Natural killer cell (primary cell): ENCODE measurements at regions not wholly inside any gene's neighbourhood (a gene's known extent, or its start where the extent isn't known, plus 50 kb on each side); places are given as distances from the start of the nearest gene placed in this dataset.

Experiments used
- ATAC-seq, 3 donors: fragments of 150-1000 bp in 2 of 3; fragments of 200-7000 bp in 1 of 3; cut with Tn5 transposase; 1 replicate in 1 of 3; 2 replicates in 2 of 3; pipeline ENCODE4 v1.10.0; 2021; ENCODE audit warnings: mild to moderate bottlenecking in 2 of 3, moderate library complexity in 2 of 3
- DNase-seq, 2 donors: peaks; one replicate each; pipeline versions ENCODE4 v3.0.0 to v3.0.0-alpha.2; 2013 to 2021; ENCODE audit warnings: mixed read lengths in 1 of 2
- H3K27ac ChIP-seq: one replicate; pipeline ENCODE4 v1.5.1; 2013; ENCODE audit warnings: mild to moderate bottlenecking, low read length
- H3K27me3 ChIP-seq: one replicate; pipeline ENCODE4 v1.6.1; 2013; ENCODE audit warnings: low read length; ENCODE audit not compliant: control insufficient read depth, insufficient read depth
- H3K36me3 ChIP-seq: one replicate; pipeline ENCODE4 v1.6.1; 2013; ENCODE audit warnings: low read length; ENCODE audit not compliant: control insufficient read depth, insufficient read depth
- H3K4me1 ChIP-seq: one replicate; pipeline ENCODE4 v1.6.1; 2013; ENCODE audit warnings: low read length; ENCODE audit not compliant: control insufficient read depth, insufficient read depth
- H3K4me3 ChIP-seq: one replicate; pipeline ENCODE4 v1.5.1; 2013; ENCODE audit warnings: low read length
- H3K9me3 ChIP-seq: one replicate; pipeline ENCODE4 v1.6.1; 2013; ENCODE audit warnings: low read length; ENCODE audit not compliant: control insufficient read depth, insufficient read depth
- H3K27ac Mint-ChIP-seq, 2 donors: one replicate each; pipeline ENCODE4 v1.8.0; 2022; ENCODE audit warnings: mild to moderate bottlenecking in 2 of 2, mixed read lengths in 2 of 2, moderate library complexity in 1 of 2
- H3K27me3 Mint-ChIP-seq, 2 donors: one replicate each; pipeline ENCODE4 v1.8.0; 2022; ENCODE audit warnings: low read depth in 2 of 2, mixed read lengths in 2 of 2
- H3K36me3 Mint-ChIP-seq: one replicate; pipeline ENCODE4 v1.8.0; 2022; ENCODE audit warnings: mixed read lengths
- H3K4me1 Mint-ChIP-seq, 2 donors: one replicate each; pipeline ENCODE4 v1.8.0; 2022; ENCODE audit warnings: mixed read lengths in 2 of 2
- H3K4me3 Mint-ChIP-seq: one replicate; pipeline ENCODE4 v1.8.0; 2022; ENCODE audit warnings: mild to moderate bottlenecking, moderate library complexity, mixed read lengths
- H3K9me3 Mint-ChIP-seq, 2 donors: one replicate each; pipeline ENCODE4 v1.8.0; 2022; ENCODE audit warnings: mixed read lengths in 2 of 2
- WGBS: methylation state at CpG from one replicate; pipeline ENCODE4 v1.1.7; 2013; ENCODE audit warnings: missing lambda C conversion rate; ENCODE audit not compliant: insufficient coverage; 5-methylcytosine and 5-hydroxymethylcytosine counted together
- intact Hi-C: fragments of 100-400 bp; cut with micrococcal nuclease; formaldehyde crosslinking; loops from one replicate; pipeline ENCODE4 v1.14.2; 2022
- TF ChIP-seq, protein P1 (sequence below): fragments of 200-600 bp; IDR thresholded peaks from one replicate; pipeline ENCODE4 v1.8.0; 2022; ENCODE audit warnings: antibody characterized with exemption

DNA sequence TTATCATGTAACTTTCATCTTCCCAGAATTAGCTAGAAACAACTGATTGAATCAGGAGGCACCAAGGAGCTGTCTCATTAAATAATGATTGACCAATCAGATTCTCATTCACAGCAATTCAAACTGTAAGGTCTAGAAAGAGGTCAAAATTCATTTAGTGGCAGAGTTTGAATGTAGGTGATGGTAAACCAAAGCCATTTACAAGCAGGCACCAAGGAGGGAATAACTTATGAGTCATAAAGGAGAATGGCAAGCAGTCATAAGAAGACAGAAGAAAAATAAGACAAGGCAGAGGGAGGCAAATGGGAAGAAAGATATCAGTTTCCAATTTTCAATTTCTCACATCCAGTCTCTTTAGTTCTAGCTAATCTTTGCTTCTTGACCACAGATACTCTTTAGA, 52.9 kb upstream of the DEFB112 start:
- DNase-seq, result no peak
- no peak overlapping the region for H3K4me3 Mint-ChIP-seq
- no peaks in the 10 kb centered on the region for H3K4me1 Mint-ChIP-seq
- H3K9me3 Mint-ChIP-seq, result peaks cover 14 to 15% of the 10 kb centered on the region in 2 donors
- no peaks in the 10 kb centered on the region for H3K9me3 ChIP-seq
- H3K27me3 Mint-ChIP-seq, result no peaks in the 10 kb centered on the region
- no peaks in the 10 kb centered on the region for H3K27me3 ChIP-seq
- H3K27ac Mint-ChIP-seq, result no peak overlapping the region
- H3K4me3 ChIP-seq, result no peak overlapping the region
- ATAC-seq, result no peak
- intact Hi-C loops, result no loop called here
- no peaks in the 10 kb centered on the region for H3K36me3 ChIP-seq
- no peak overlapping the region for H3K27ac ChIP-seq
- no peaks in the 10 kb centered on the region for H3K4me1 ChIP-seq
- TF ChIP-seq, protein P1, sequence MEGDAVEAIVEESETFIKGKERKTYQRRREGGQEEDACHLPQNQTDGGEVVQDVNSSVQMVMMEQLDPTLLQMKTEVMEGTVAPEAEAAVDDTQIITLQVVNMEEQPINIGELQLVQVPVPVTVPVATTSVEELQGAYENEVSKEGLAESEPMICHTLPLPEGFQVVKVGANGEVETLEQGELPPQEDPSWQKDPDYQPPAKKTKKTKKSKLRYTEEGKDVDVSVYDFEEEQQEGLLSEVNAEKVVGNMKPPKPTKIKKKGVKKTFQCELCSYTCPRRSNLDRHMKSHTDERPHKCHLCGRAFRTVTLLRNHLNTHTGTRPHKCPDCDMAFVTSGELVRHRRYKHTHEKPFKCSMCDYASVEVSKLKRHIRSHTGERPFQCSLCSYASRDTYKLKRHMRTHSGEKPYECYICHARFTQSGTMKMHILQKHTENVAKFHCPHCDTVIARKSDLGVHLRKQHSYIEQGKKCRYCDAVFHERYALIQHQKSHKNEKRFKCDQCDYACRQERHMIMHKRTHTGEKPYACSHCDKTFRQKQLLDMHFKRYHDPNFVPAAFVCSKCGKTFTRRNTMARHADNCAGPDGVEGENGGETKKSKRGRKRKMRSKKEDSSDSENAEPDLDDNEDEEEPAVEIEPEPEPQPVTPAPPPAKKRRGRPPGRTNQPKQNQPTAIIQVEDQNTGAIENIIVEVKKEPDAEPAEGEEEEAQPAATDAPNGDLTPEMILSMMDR, result no peak
- H3K36me3 Mint-ChIP-seq, result peaks cover 7% of the 10 kb centered on the region

DNA sequence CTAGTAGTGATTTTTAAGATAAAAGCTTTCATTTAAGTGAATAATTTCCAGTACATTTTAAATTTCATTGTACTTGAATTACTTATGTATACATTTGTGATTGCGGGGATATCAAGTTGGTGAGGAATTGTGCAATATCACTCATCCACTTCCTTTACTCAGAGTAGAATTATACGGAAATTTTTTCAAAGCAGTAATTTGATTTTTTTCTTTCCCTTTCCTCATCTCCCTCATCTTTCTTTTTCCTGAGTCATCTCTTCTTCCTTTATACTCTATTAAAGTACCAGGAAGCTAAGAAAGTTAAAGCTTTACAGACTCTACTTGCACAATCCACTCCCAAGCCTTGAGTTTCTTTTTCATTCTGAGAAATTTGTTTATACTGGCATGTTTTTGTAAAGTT, 60.9 kb upstream of the DEFB112 start:
- TF ChIP-seq, protein P1, result no peak
- H3K4me3 Mint-ChIP-seq, result no peak overlapping the region
- no peaks in the 10 kb centered on the region for H3K36me3 Mint-ChIP-seq
- DNase-seq (no peak), ATAC-seq (no peak)
- no peak overlapping the region for H3K4me3 ChIP-seq
- peaks cover 9 to 14% of the 10 kb centered on the region in 2 donors for H3K9me3 Mint-ChIP-seq
- H3K27ac ChIP-seq, result no peak overlapping the region
- 83% methylated on average over 1 of the region's 2 CpGs for WGBS
- no peaks in the 10 kb centered on the region for H3K4me1 Mint-ChIP-seq
- no peaks in the 10 kb centered on the region for H3K9me3 ChIP-seq
- H3K36me3 ChIP-seq, result no peaks in the 10 kb centered on the region
- H3K27ac Mint-ChIP-seq, result no peak overlapping the region
- no peaks in the 10 kb centered on the region for H3K27me3 Mint-ChIP-seq
- H3K27me3 ChIP-seq, result no peaks in the 10 kb centered on the region
- H3K4me1 ChIP-seq, result no peaks in the 10 kb centered on the region
- intact Hi-C loops, result no loop called here

DNA sequence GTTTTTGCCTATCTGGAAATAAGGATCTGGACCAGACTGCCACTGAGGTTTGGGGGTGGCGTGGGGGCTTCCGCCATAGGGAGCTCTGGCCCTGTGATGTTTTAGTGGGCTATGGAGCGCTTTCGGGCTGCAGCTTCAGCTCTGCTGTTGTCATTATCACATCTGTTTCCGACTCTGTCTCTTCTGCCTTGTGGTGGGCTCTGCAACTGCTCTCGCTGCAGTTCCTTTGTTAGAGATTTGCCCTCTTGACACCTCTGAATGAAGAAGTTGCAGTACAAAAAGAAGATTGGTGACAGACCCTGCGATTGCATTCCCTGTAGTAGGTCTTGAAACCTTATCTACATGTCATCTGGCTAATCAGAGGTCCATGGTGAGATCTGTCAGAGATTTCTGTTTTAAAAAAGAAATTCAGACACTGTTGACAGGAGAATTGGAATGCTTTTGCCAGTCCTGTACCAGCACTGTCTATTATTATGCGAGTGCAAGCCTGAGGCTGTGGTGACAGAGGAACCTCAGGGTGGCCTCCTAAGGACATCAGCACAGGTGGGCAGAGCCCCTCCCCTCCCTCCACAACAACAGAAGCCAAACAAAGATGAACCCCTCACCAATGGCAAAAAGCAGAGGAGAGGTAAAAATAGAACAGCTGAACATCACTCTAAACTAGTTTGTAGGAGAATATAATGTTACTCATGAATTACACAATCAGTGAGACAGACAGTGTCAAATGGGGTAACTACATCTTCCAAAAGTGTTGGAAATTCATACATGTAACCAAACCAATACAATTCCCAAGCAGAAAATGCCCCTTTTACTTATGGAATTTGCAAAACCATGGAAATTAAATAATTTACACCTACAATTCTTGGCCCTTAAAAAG, 63.5 kb upstream of the DEFB112 start:
- no peaks in the 10 kb centered on the region for H3K27me3 Mint-ChIP-seq
- H3K4me3 ChIP-seq, result no peak overlapping the region
- H3K4me1 Mint-ChIP-seq, result no peaks in the 10 kb centered on the region
- no peak overlapping the region for H3K27ac ChIP-seq
- WGBS, result 64% methylated on average over 8 of the region's 8 CpGs
- peaks cover 8 to 9% of the 10 kb centered on the region in 2 donors for H3K9me3 Mint-ChIP-seq
- no peaks in the 10 kb centered on the region for H3K4me1 ChIP-seq
- no peak for ATAC-seq
- no peaks in the 10 kb centered on the region for H3K36me3 Mint-ChIP-seq
- DNase-seq, result no peak
- intact Hi-C loops, result no loop called here
- no peaks in the 10 kb centered on the region for H3K36me3 ChIP-seq
- TF ChIP-seq, protein P1, result no peak
- H3K4me3 Mint-ChIP-seq, result no peak overlapping the region
- no peak overlapping the region for H3K27ac Mint-ChIP-seq
- H3K27me3 ChIP-seq, result no peaks in the 10 kb centered on the region
- H3K9me3 ChIP-seq, result no peaks in the 10 kb centered on the region

DNA sequence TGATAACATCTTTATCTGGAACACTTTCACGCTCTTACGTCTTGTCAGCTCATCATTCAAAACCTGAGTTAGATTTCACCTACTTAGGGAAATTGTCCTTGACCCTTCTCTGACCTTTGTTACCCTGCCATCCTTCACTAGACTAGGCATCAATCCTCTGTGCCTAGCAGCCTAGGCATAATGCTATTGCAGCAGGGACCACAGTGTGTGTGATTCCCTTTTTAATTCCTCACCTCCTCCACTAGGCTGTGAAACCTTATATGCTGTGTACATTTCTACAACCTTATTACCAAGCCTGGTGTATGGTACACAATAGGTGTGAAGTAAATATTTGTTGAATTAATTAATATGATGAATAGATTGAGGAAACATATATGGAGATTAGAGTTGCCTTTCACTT, 66.7 kb upstream of the DEFB112 start:
- H3K4me3 Mint-ChIP-seq, result no peak overlapping the region
- no peak for ATAC-seq
- H3K4me1 Mint-ChIP-seq, result no peaks in the 10 kb centered on the region
- Histone ChIP-seq H3K27ac (no peak overlapping the region), H3K36me3 (no peaks in the 10 kb centered on the region), H3K9me3 (no peaks in the 10 kb centered on the region), H3K27me3 (no peaks in the 10 kb centered on the region), H3K4me1 (no peaks in the 10 kb centered on the region), H3K4me3 (no peak overlapping the region)
- no peak overlapping the region for H3K27ac Mint-ChIP-seq
- H3K9me3 Mint-ChIP-seq, result peaks cover 11 to 15% of the 10 kb centered on the region in 2 donors
- no peaks in the 10 kb centered on the region for H3K27me3 Mint-ChIP-seq
- no peak for DNase-seq
- no peaks in the 10 kb centered on the region for H3K36me3 Mint-ChIP-seq
- intact Hi-C loops, result no loop called here
- TF ChIP-seq, protein P1, result no peak
- WGBS, result 70% methylated on average over 2 of the region's 2 CpGs
